ENCODE measurements at regions not wholly inside any gene's neighbourhood (a gene's known extent, or its start where the extent isn't known, plus 50 kb on each side); places are given as distances from the start of the nearest gene placed in this dataset.

GRCh38 chrX:13518126-13518525, 51.3 kb upstream of the EGFL6 start:
- Mint-ChIP-seq H3K9me3 (peaks cover 0 to 2% (median 0%) of the 10 kb centered on the region in 7 donors), H3K4me1 (no peaks in the 10 kb centered on the region), H3K36me3 (no peaks in the 10 kb centered on the region), H3K27ac (no peak overlapping the region), H3K4me3 (no peak overlapping the region), H3K27me3 (peaks cover 0 to 40% (median 4%) of the 10 kb centered on the region in 3 donors)
- DNase-seq (no peak), ATAC-seq (ENCODE audit: low read depth in 2 of 2) (no peak)

GRCh38 chrX:13515211-13515930, 54.0 kb upstream of the EGFL6 start:
- no peak overlapping the region for H3K4me3 Mint-ChIP-seq
- H3K4me1 Mint-ChIP-seq, result no peaks in the 10 kb centered on the region
- H3K27ac Mint-ChIP-seq, result no peak overlapping the region
- peaks cover 0 to 2% (median 0%) of the 10 kb centered on the region in 7 donors for H3K9me3 Mint-ChIP-seq
- DNase-seq (no peak), ATAC-seq (ENCODE audit: low read depth in 2 of 2) (no peak)
- peaks cover 0 to 37% (median 4%) of the 10 kb centered on the region in 3 donors for H3K27me3 Mint-ChIP-seq
- no peaks in the 10 kb centered on the region for H3K36me3 Mint-ChIP-seq

DNA sequence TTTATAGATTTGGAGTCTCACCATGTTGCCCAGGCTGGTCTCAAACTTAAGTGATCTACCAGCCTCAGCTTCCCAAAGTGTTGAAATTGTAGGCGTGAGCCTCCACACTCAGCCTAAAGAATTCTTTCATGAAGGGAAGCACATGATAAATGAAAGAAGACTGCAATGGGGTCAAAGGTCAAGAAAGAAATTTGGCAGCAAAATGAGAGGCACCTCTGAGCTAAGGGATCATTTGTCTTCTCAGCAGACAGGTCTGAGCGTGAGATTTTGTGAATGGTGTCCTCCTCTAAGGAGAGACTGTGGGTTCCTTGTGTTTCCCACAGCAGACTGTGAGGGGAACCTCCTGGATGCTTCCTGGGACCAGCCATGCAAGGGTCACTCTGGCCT, 57.5 kb upstream of the EGFL6 start:
- H3K27ac Mint-ChIP-seq, result no peak overlapping the region
- H3K9me3 Mint-ChIP-seq, result no peaks in the 10 kb centered on the region
- no peak for ATAC-seq (ENCODE audit: low read depth in 2 of 2)
- peaks cover 0 to 12% (median 0%) of the 10 kb centered on the region in 3 donors for H3K27me3 Mint-ChIP-seq
- DNase-seq, result no peak
- H3K36me3 Mint-ChIP-seq, result no peaks in the 10 kb centered on the region
- H3K4me1 Mint-ChIP-seq, result no peaks in the 10 kb centered on the region
- no peak overlapping the region for H3K4me3 Mint-ChIP-seq

GRCh38 chrX:13511241-13511943, 58.0 kb upstream of the EGFL6 start:
- peaks cover 0 to 2% (median 0%) of the 10 kb centered on the region in 7 donors for H3K9me3 Mint-ChIP-seq
- H3K27me3 Mint-ChIP-seq, result peaks cover 0 to 7% (median 0%) of the 10 kb centered on the region in 3 donors
- no peak for ATAC-seq (ENCODE audit: low read depth in 2 of 2)
- H3K27ac Mint-ChIP-seq, result peak overlapping the region in 1 of 6 donors; percentile 78
- H3K4me3 Mint-ChIP-seq, result no peak overlapping the region
- H3K4me1 Mint-ChIP-seq, result no peaks in the 10 kb centered on the region
- no peak for DNase-seq
- no peaks in the 10 kb centered on the region for H3K36me3 Mint-ChIP-seq

DNA sequence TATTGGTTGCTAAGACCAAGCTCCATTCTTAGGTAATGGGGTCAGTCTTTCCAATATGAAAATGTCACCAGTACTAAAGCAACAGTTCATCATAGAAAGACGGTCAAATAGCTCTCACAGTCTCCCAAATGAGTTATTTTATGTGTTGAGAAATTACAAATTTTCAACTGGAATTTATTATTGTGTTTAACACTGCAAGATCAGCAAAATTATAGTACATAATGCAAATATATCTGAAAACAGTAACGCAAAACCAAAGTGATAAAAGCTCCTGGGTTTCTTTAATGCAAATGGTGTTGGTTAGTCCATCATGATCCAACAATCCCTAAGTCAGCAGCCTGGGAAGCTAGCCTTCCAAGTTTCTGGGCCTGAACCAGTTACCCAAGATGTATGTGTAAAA, 61.5 kb upstream of the EGFL6 start:
- DNase-seq (no peak), ATAC-seq (ENCODE audit: low read depth in 2 of 2) (no peak)
- Mint-ChIP-seq H3K9me3 (peaks cover 0 to 2% (median 0%) of the 10 kb centered on the region in 7 donors), H3K27me3 (peaks cover 0 to 9% (median 0%) of the 10 kb centered on the region in 3 donors), H3K4me1 (no peaks in the 10 kb centered on the region), H3K4me3 (no peak overlapping the region), H3K36me3 (no peaks in the 10 kb centered on the region), H3K27ac (no peak overlapping the region)

- Mint-ChIP-seq H3K36me3 (no peaks in the 10 kb centered on the region), H3K4me3 (no peak overlapping the region), H3K27me3 (peaks cover 0 to 9% (median 0%) of the 10 kb centered on the region in 3 donors), H3K4me1 (no peaks in the 10 kb centered on the region), H3K9me3 (peaks cover 0 to 2% (median 0%) of the 10 kb centered on the region in 7 donors), H3K27ac (no peak overlapping the region)
- DNase-seq, result peak; percentile 14
- no peak for ATAC-seq (ENCODE audit: low read depth in 2 of 2)
Measured at GRCh38 chrX:13506574-13506973, 62.8 kb upstream of the EGFL6 start.

DNA sequence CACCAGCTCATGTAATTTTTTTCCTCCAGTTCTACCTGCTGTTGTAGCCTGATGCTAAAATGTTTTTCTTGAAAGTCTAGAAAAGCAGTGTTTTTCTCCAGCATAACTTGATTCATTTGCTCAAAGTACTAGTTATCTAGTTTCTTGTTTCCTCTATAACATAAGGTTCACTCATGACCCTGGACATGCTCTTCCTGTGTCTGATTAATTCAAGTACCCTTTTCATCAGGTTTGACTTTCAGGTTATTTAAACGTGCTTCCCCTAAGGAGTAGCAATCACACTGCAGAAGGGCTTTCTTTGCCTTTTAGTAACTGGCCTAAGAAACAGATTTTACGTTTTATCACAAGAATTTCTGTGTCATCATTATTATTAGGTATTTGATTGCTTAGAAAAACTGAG, 66.8 kb upstream of the EGFL6 start:
- no peaks in the 10 kb centered on the region for H3K36me3 Mint-ChIP-seq
- H3K9me3 Mint-ChIP-seq, result peaks cover 0 to 10% (median 0%) of the 10 kb centered on the region in 7 donors
- H3K27me3 Mint-ChIP-seq, result peaks cover 0 to 34% (median 0%) of the 10 kb centered on the region in 3 donors
- ATAC-seq (ENCODE audit: low read depth in 2 of 2) (no peak), DNase-seq (no peak)
- H3K27ac Mint-ChIP-seq, result no peak overlapping the region
- H3K4me1 Mint-ChIP-seq, result no peaks in the 10 kb centered on the region
- no peak overlapping the region for H3K4me3 Mint-ChIP-seq

- H3K9me3 Mint-ChIP-seq, result peaks cover 0 to 13% (median 0%) of the 10 kb centered on the region in 7 donors
- no peaks in the 10 kb centered on the region for H3K4me1 Mint-ChIP-seq
- no peak overlapping the region for H3K27ac Mint-ChIP-seq
- H3K27me3 Mint-ChIP-seq, result peaks cover 0 to 35% (median 0%) of the 10 kb centered on the region in 3 donors
- ATAC-seq (ENCODE audit: low read depth in 2 of 2) (no peak), DNase-seq (no peak)
- no peaks in the 10 kb centered on the region for H3K36me3 Mint-ChIP-seq
- H3K4me3 Mint-ChIP-seq, result no peak overlapping the region
Measured at GRCh38 chrX:13499736-13500135, 69.7 kb upstream of the EGFL6 start.

DNA sequence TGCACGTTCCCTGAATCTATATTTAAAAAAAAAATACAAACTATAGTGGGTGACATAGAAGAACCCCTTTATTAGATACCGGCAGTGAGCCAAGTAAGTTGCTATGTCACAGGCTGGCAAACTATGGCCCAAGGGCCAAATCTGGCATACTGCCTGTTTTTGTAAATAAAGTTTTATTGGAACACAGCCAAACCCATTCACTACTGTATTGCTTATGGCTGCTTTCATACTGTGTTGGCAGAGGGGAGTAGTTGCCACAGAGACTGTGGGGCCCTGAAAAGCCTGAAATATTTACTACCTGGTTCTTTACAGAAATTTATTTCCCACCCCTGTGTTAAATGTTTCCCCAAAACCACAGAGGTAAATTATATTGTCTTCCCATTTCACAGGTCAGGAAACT, 71.2 kb upstream of the EGFL6 start:
- Mint-ChIP-seq H3K27ac (no peak overlapping the region), H3K27me3 (peaks cover 0 to 28% (median 0%) of the 10 kb centered on the region in 3 donors), H3K9me3 (peaks cover 0 to 13% (median 0%) of the 10 kb centered on the region in 7 donors), H3K4me3 (no peak overlapping the region), H3K4me1 (no peaks in the 10 kb centered on the region), H3K36me3 (no peaks in the 10 kb centered on the region)
- DNase-seq (no peak), ATAC-seq (ENCODE audit: low read depth in 2 of 2) (no peak)

GRCh38 chrX:13495232-13495631, 74.2 kb upstream of the EGFL6 start:
- no peak for DNase-seq
- no peak overlapping the region for H3K4me3 Mint-ChIP-seq
- H3K27me3 Mint-ChIP-seq, result peaks cover 0 to 16% (median 0%) of the 10 kb centered on the region in 3 donors
- ATAC-seq (ENCODE audit: low read depth in 2 of 2), result no peak
- H3K4me1 Mint-ChIP-seq, result no peaks in the 10 kb centered on the region
- peak overlapping the region in 2 of 6 donors; percentile 12 to 86 for H3K27ac Mint-ChIP-seq
- no peaks in the 10 kb centered on the region for H3K36me3 Mint-ChIP-seq
- H3K9me3 Mint-ChIP-seq, result peaks cover 0 to 13% (median 0%) of the 10 kb centered on the region in 7 donors

DNA sequence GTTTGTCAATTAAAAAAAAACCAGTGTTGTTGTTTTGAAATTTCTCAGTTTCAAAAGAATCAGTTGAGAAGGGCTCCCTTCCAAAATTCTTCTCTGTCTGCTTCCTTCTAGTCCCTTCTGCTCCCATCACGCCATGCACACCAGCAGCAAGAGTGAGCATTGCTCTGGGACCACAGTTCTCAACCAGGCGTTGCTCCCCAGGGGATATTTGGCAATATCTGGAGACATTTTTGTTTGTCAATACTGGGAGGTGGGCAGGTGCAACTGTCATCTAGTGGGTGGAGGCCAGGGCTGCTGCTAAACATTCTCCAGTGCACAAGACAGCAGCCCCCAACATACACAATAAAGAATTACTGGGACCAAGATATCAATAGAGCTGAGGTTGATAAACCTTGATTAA, 74.8 kb upstream of the EGFL6 start:
- no peak overlapping the region for H3K27ac Mint-ChIP-seq
- peaks cover 0 to 16% (median 0%) of the 10 kb centered on the region in 3 donors for H3K27me3 Mint-ChIP-seq
- H3K4me3 Mint-ChIP-seq, result peak overlapping the region in 1 of 8 donors; percentile 48
- ATAC-seq (ENCODE audit: low read depth in 2 of 2) (no peak), DNase-seq (no peak)
- H3K4me1 Mint-ChIP-seq, result no peaks in the 10 kb centered on the region
- H3K9me3 Mint-ChIP-seq, result peaks cover 0 to 13% (median 0%) of the 10 kb centered on the region in 7 donors
- no peaks in the 10 kb centered on the region for H3K36me3 Mint-ChIP-seq

DNA sequence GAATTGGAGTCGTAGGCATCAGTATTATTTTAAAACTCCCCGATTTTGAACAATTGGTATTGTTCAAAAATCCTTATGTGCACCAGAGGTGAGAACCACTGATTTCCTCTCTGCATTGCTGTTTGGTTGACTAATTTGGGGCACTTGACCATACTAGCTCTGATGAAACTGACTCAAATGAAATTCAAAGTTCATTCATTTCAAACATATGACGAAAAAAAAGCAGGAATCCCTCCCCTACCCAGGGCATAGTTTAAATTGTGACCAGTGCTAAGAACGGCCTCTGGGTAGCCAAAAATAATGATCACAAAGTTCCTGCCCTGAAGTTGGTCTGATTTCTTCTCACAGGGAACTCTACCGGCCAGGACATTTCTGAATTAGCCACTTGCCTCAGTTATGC, 75.7 kb upstream of the EGFL6 start:
- H3K27ac Mint-ChIP-seq, result no peak overlapping the region
- H3K36me3 Mint-ChIP-seq, result no peaks in the 10 kb centered on the region
- ATAC-seq (ENCODE audit: low read depth in 2 of 2) (no peak), DNase-seq (no peak)
- H3K9me3 Mint-ChIP-seq, result peaks cover 0 to 11% (median 0%) of the 10 kb centered on the region in 7 donors
- peaks cover 0 to under 1% (median 0%) of the 10 kb centered on the region in 3 donors for H3K4me1 Mint-ChIP-seq
- no peak overlapping the region for H3K4me3 Mint-ChIP-seq
- peaks cover 0 to 11% (median 0%) of the 10 kb centered on the region in 3 donors for H3K27me3 Mint-ChIP-seq

DNA sequence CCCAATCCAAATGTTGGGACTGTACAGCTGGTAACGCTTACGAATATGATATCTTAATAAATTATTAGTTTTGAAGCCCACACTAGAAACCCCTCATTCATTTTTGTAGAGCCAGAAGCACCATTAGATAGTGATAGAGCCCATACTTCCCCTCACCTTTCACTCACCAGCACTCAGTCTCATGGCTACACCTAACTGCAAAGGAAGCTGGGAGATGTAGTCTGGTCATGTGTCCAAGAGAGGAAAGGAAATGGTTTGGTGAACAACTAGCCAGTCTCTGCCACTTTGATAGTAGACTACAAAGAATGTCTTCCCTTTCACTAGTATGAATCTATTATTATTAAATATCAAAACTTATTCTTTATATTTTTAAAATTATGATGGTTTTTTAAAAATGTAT, 77.1 kb upstream of the EGFL6 start:
- Mint-ChIP-seq H3K36me3 (no peaks in the 10 kb centered on the region), H3K4me3 (no peak overlapping the region), H3K27ac (no peak overlapping the region), H3K27me3 (no peaks in the 10 kb centered on the region), H3K4me1 (peaks cover 5 to 13% (median 11%) of the 10 kb centered on the region in 3 donors), H3K9me3 (peaks cover 0 to 4% (median 0%) of the 10 kb centered on the region in 7 donors)
- DNase-seq (no peak), ATAC-seq (ENCODE audit: low read depth in 2 of 2) (no peak)

DNA sequence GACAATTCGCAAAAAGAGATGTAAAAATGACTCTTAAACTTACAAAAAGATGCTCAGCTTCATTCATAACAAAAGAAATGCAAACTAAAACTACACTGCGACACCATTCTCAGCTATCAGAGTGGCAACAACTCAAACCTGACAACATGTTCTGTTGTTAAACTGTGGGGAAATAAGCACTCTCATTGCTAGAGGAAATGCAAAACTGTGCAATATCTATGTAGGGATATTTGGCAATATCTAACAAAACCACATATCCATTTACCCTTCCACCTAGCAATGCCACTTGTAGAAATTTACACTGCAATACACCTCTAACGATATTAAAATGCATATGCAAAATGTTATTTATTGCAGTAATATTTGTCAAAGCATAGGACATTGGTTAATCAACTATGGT, 78.3 kb upstream of the EGFL6 start:
- H3K4me3 Mint-ChIP-seq, result no peak overlapping the region
- H3K27ac Mint-ChIP-seq, result no peak overlapping the region
- H3K9me3 Mint-ChIP-seq, result peaks cover 0 to 11% (median 8%) of the 10 kb centered on the region in 7 donors
- H3K27me3 Mint-ChIP-seq, result no peaks in the 10 kb centered on the region
- H3K36me3 Mint-ChIP-seq, result no peaks in the 10 kb centered on the region
- ATAC-seq (ENCODE audit: low read depth in 2 of 2) (no peak), DNase-seq (no peak)
- peaks cover 7 to 22% (median 11%) of the 10 kb centered on the region in 3 donors for H3K4me1 Mint-ChIP-seq

Data from naive B cell (primary cell).